Brain microvascular endothelial cell (primary cell): ENCODE measurements at regions not wholly inside any gene's neighbourhood (a gene's known extent, or its start where the extent isn't known, plus 50 kb on each side); places are given as distances from the start of the nearest gene placed in this dataset.
A peak's percentile ranks its signal among the peaks of the same experiment; 100 is the strongest.

Experiments
- DNase-seq: peaks from one replicate; pipeline ENCODE4 v3.0.0-alpha.2; 2020
- H3K27ac ChIP-seq: fragments of 250-450 bp; sonication (Bioruptor Pico); 2 replicates; pipeline ENCODE4 v1.5.1; 2020; ENCODE audit warnings: mild to moderate bottlenecking, moderate library complexity
- H3K27me3 ChIP-seq: fragments of 250-450 bp; sonication (Bioruptor Pico); replicated peaks from 2 replicates; pipeline ENCODE4 v1.5.1; 2020; ENCODE audit warnings: mild to moderate bottlenecking
- H3K36me3 ChIP-seq: fragments of 250-450 bp; sonication (Bioruptor Pico); replicated peaks from 2 replicates; pipeline ENCODE4 v1.5.1; 2020; ENCODE audit warnings: mild to moderate bottlenecking
- H3K4me3 ChIP-seq: 2 replicates; pipeline ENCODE4 v1.5.1; 2011; ENCODE audit warnings: low read depth, mild to moderate bottlenecking, control low read depth, low read length, moderate library complexity
- in situ Hi-C: cut with HindIII; loops from 2 replicates; pipeline ENCODE4 v1.10.0; 2017; ENCODE audit warnings: low sequenced_read_pairs, low pct_ligation_motif_present
- TF ChIP-seq, protein P1 (sequence below): IDR thresholded peaks from 2 replicates; pipeline ENCODE4 v1.5.1; 2011; ENCODE audit warnings: low read depth, mild to moderate bottlenecking, moderate library complexity, low read length, control low read depth, inconsistent platforms; ENCODE audit errors: missing control alignments

DNA sequence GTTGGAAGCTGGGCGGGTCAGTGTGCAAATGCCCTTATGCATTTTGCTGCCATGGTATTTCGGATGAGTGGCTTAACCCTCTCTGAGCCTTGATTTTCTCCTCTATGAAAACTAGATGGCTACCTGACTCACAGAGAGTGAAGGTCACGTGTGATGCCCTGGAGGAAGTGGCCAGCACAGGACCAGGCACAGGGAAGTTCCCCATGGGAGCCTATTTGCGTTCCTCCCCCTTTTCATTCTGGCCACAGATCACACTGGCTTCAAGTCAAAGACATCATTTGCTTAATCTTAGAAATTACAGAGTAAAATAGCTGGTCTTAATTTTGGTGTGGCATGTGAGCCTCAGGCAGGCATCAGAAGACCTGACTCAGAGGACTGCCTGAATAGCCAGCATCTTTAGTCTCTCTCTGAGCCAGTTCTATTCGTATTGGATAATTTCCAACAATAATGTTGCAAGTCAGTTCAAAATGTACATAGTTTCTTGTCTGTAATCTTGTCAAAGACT lies 57.6 kb upstream of the CD302 start:
- no peaks in the 10 kb centered on the region for H3K36me3 ChIP-seq
- H3K27me3 ChIP-seq = no peaks in the 10 kb centered on the region
- no peak overlapping the region for H3K4me3 ChIP-seq
- peak; percentile 32 for DNase-seq
- H3K27ac ChIP-seq = no peak overlapping the region
- TF ChIP-seq, protein P1, sequence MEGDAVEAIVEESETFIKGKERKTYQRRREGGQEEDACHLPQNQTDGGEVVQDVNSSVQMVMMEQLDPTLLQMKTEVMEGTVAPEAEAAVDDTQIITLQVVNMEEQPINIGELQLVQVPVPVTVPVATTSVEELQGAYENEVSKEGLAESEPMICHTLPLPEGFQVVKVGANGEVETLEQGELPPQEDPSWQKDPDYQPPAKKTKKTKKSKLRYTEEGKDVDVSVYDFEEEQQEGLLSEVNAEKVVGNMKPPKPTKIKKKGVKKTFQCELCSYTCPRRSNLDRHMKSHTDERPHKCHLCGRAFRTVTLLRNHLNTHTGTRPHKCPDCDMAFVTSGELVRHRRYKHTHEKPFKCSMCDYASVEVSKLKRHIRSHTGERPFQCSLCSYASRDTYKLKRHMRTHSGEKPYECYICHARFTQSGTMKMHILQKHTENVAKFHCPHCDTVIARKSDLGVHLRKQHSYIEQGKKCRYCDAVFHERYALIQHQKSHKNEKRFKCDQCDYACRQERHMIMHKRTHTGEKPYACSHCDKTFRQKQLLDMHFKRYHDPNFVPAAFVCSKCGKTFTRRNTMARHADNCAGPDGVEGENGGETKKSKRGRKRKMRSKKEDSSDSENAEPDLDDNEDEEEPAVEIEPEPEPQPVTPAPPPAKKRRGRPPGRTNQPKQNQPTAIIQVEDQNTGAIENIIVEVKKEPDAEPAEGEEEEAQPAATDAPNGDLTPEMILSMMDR = no peak
- in situ Hi-C loops = no loop called here

GRCh38 chr2:159855143-159855542 lies 57.1 kb upstream of the CD302 start:
- TF ChIP-seq, protein P1 = no peak
- no peak for DNase-seq
- in situ Hi-C loops = no loop called here
- no peaks in the 10 kb centered on the region for H3K36me3 ChIP-seq
- no peak overlapping the region for H3K27ac ChIP-seq
- no peak overlapping the region for H3K4me3 ChIP-seq
- H3K27me3 ChIP-seq = no peaks in the 10 kb centered on the region

GRCh38 chr2:159854481-159854880 lies 56.5 kb upstream of the CD302 start:
- Histone ChIP-seq H3K36me3 (no peaks in the 10 kb centered on the region), H3K27ac (no peak overlapping the region), H3K4me3 (no peak overlapping the region), H3K27me3 (no peaks in the 10 kb centered on the region)
- TF ChIP-seq, protein P1 = no peak
- in situ Hi-C loops = no loop called here
- no peak for DNase-seq

DNA sequence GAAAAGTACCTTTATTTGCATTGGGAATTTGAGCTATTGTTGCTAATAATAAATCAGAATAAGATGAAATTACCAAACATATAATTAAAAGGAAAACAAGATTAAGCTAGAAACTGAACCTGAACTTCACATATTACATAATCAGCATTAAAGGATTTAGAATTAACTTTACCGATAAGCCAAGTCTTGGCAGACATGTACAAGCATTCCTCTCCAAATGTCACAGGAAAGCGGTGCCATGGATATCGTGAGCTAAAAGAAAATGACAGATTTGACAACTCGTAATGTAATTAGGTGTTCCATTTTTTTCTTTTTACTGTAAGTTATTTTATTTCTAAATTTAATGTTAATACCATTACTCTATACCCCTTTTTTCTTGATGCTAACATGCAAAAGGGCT lies 55.1 kb upstream of the CD302 start:
- Histone ChIP-seq H3K27ac (no peak overlapping the region), H3K4me3 (no peak overlapping the region), H3K27me3 (no peaks in the 10 kb centered on the region), H3K36me3 (no peaks in the 10 kb centered on the region)
- no peak for DNase-seq
- TF ChIP-seq, protein P1 = no peak
- in situ Hi-C loops = no loop called here

- TF ChIP-seq, protein P1 = no peak
- Histone ChIP-seq H3K27me3 (no peaks in the 10 kb centered on the region), H3K27ac (no peak overlapping the region), H3K4me3 (no peak overlapping the region), H3K36me3 (no peaks in the 10 kb centered on the region)
- in situ Hi-C loops = no loop called here
- DNase-seq = no peak
These were observed 53.9 kb upstream of the CD302 start for GRCh38 chr2:159851941-159852340.

GRCh38 chr2:159850789-159851188 lies 52.8 kb upstream of the CD302 start:
- in situ Hi-C loops = no loop called here
- H3K4me3 ChIP-seq = no peak overlapping the region
- TF ChIP-seq, protein P1 = no peak
- no peak overlapping the region for H3K27ac ChIP-seq
- no peaks in the 10 kb centered on the region for H3K27me3 ChIP-seq
- no peaks in the 10 kb centered on the region for H3K36me3 ChIP-seq
- no peak for DNase-seq
